IMR-90 (cell line): ENCODE measurements at regions not wholly inside any gene's neighbourhood (a gene's known extent, or its start where the extent isn't known, plus 50 kb on each side); places are given as distances from the start of the nearest gene placed in this dataset.

Experiments used
- ATAC-seq: fragments of 200-7000 bp; cut with Tn5 transposase; 2 replicates; pipeline ENCODE4 v1.9.1; 2020; ENCODE audit warnings: low read depth, mild to moderate bottlenecking, moderate library complexity
- BruUV-seq: library from RNA; stranded (reverse); fragments of 400-500 nt; replicated peaks from 2 replicates; lab custom pipeline; 2021; lab: Mats Ljungman, UMichigan
- CTCF ChIA-PET: fragments of 300-600 bp; formaldehyde crosslinking; extraction: SDS; loops from one replicate; lab custom pipeline; 2021; ENCODE audit warnings: antibody characterized with exemption; lab: Yijun Ruan, JAX
- POLR2A ChIA-PET: fragments of 300-600 bp; sonication (Branson Sonifier 250); formaldehyde crosslinking; loops from one replicate; lab custom pipeline; 2022; ENCODE audit warnings: antibody characterized with exemption; ENCODE audit not compliant: unreplicated experiment; lab: Charles Lee
- DNase-seq: peaks from one replicate; pipeline ENCODE4 v3.0.0; 2013
- H2AFZ ChIP-seq: replicated peaks from 2 replicates; pipeline ENCODE3; 2013; ENCODE audit warnings: low read length, mild to moderate bottlenecking; ENCODE audit not compliant: poor library complexity
- H2AK5ac ChIP-seq: 2 replicates; pipeline ENCODE4 v1.6.1; 2013; ENCODE audit warnings: low read depth, low read length, inconsistent platforms
- H2AK9ac ChIP-seq: replicated peaks from 2 replicates; pipeline ENCODE3; 2013; ENCODE audit warnings: mild to moderate bottlenecking, low read depth, low read length, moderate library complexity; ENCODE audit not compliant: poor library complexity
- H2BK120ac ChIP-seq: 2 replicates; pipeline ENCODE4 v1.6.1; 2013; ENCODE audit warnings: low read depth, low read length, inconsistent platforms
- H2BK15ac ChIP-seq: 3 replicates; pipeline ENCODE4 v1.6.1; 2013; ENCODE audit warnings: low read depth, low read length, inconsistent platforms
- H2BK20ac ChIP-seq: 2 replicates; pipeline ENCODE4 v1.6.1; 2013; ENCODE audit warnings: low read depth, mild to moderate bottlenecking, inconsistent platforms, low read length, moderate library complexity
- H2BK5ac ChIP-seq: 2 replicates; pipeline ENCODE4 v1.6.1; 2013; ENCODE audit warnings: mild to moderate bottlenecking, low read depth, low read length, inconsistent platforms; ENCODE audit not compliant: poor library complexity, severe bottlenecking
- H3K14ac ChIP-seq: replicated peaks from 2 replicates; pipeline ENCODE4 v1.6.1; 2013; ENCODE audit warnings: low read depth, low read length, inconsistent platforms
- H3K18ac ChIP-seq: 2 replicates; pipeline ENCODE4 v1.6.1; 2013; ENCODE audit warnings: low read depth, low read length, control low read depth
- H3K23ac ChIP-seq: 2 replicates; pipeline ENCODE4 v1.6.1; 2013; ENCODE audit warnings: low read depth, low read length, inconsistent platforms
- H3K27ac ChIP-seq: 2 replicates; pipeline ENCODE4 v1.5.1; 2013; ENCODE audit warnings: mild to moderate bottlenecking, control low read depth, low read length; ENCODE audit not compliant: insufficient read depth
- H3K27me3 ChIP-seq: 2 replicates; pipeline ENCODE4 v1.6.1; 2013; ENCODE audit warnings: low read length; ENCODE audit not compliant: control insufficient read depth, insufficient read depth
- H3K36me3 ChIP-seq: 2 replicates; pipeline ENCODE4 v1.6.1; 2013; ENCODE audit warnings: low read length, mixed read lengths; ENCODE audit not compliant: control insufficient read depth, insufficient read depth
- H3K4ac ChIP-seq: 2 replicates; pipeline ENCODE4 v1.6.1; 2013; ENCODE audit warnings: low read depth, low read length, inconsistent platforms
- H3K4me1 ChIP-seq: 2 replicates; pipeline ENCODE4 v1.6.1; 2013; ENCODE audit warnings: low read length, mixed read lengths; ENCODE audit not compliant: control insufficient read depth, insufficient read depth
- H3K4me2 ChIP-seq: 2 replicates; pipeline ENCODE4 v1.6.1; 2013; ENCODE audit warnings: low read depth, mild to moderate bottlenecking, control low read depth, low read length, moderate library complexity
- H3K4me3 ChIP-seq: 2 replicates; pipeline ENCODE4 v1.5.1; 2013; ENCODE audit warnings: low read depth, mild to moderate bottlenecking, control low read depth, low read length, moderate library complexity; ENCODE audit not compliant: insufficient read depth
- H3K56ac ChIP-seq: 2 replicates; pipeline ENCODE4 v1.6.1; 2013; ENCODE audit warnings: low read length, inconsistent platforms; ENCODE audit not compliant: insufficient read depth; ENCODE audit errors: extremely low read depth
- H3K79me1 ChIP-seq, 2 experiments: 2 replicates each; pipeline ENCODE4 v1.6.1; 2013; ENCODE audit warnings: low read length in 2 of 2, inconsistent platforms in 1 of 2, low read depth in 1 of 2
- H3K9ac ChIP-seq: 2 replicates; pipeline ENCODE4 v1.6.1; 2013; ENCODE audit warnings: low read depth, low read length, control low read depth
- H3K9me1 ChIP-seq: 2 replicates; pipeline ENCODE4 v1.6.1; 2013; ENCODE audit warnings: low read length, inconsistent platforms; ENCODE audit not compliant: insufficient read depth
- H3K9me3 ChIP-seq: 2 replicates; pipeline ENCODE4 v1.6.1; 2013; ENCODE audit warnings: low read length; ENCODE audit not compliant: control insufficient read depth, insufficient read depth
- H4K20me1 ChIP-seq: 2 replicates; pipeline ENCODE4 v1.6.1; 2013; ENCODE audit warnings: low read length, inconsistent platforms; ENCODE audit not compliant: insufficient read depth
- H4K5ac ChIP-seq: 2 replicates; pipeline ENCODE4 v1.6.1; 2013; ENCODE audit warnings: mild to moderate bottlenecking, low read depth, low read length, control low read depth
- H4K8ac ChIP-seq, 2 experiments: 2 replicates each; pipeline ENCODE4 v1.6.1; 2013; ENCODE audit warnings: low read depth in 2 of 2, low read length in 2 of 2, control low read depth in 1 of 2, inconsistent platforms in 1 of 2
- H4K91ac ChIP-seq: 2 replicates; pipeline ENCODE4 v1.6.1; 2013; ENCODE audit warnings: low read depth, low read length, inconsistent platforms; ENCODE audit not compliant: insufficient read depth
- BHLHE40 ChIP-seq: fragments of 150-350 bp; IDR thresholded peaks from 2 replicates; pipeline ENCODE4 v1.6.1; 2016; ENCODE audit warnings: mild to moderate bottlenecking, low read depth, low read length
- FOS ChIP-seq: fragments of 150-350 bp; IDR thresholded peaks from 2 replicates; pipeline ENCODE4 v1.6.1; 2016; ENCODE audit warnings: low read depth, low read length
- MXI1 ChIP-seq: IDR thresholded peaks from 2 replicates; pipeline ENCODE4 v1.6.1; 2012; ENCODE audit warnings: low read depth, mild to moderate bottlenecking, low read length, moderate library complexity, borderline replicate concordance
- NFE2L2 ChIP-seq: fragments of 150-350 bp; IDR thresholded peaks from 2 replicates; pipeline ENCODE4 v1.6.1; 2016; ENCODE audit warnings: low read depth, mild to moderate bottlenecking, low read length
- POLR2A ChIP-seq: IDR thresholded peaks from 2 replicates; pipeline ENCODE4 v1.6.1; 2012; ENCODE audit warnings: mild to moderate bottlenecking, low read depth, low read length
- RCOR1 ChIP-seq: IDR thresholded peaks from 2 replicates; pipeline ENCODE4 v1.6.1; 2012; ENCODE audit warnings: mild to moderate bottlenecking, low read length, improper control_type of control experiment; ENCODE audit not compliant: insufficient replicate concordance
- SMC3 ChIP-seq: fragments of 150-350 bp; IDR thresholded peaks from 2 replicates; pipeline ENCODE4 v1.6.1; 2016; ENCODE audit warnings: low read depth, mild to moderate bottlenecking, antibody characterized with exemption, low read length, moderate library complexity
- WGBS, 2 experiments: methylation state at CpG; one replicate each; pipeline versions ENCODE4 v1.1.5 to v1.1.7; 2013; ENCODE audit warnings: missing lambda C conversion rate in 2 of 2; ENCODE audit not compliant: insufficient read length in 1 of 2; ENCODE audit errors: extremely low coverage in 2 of 2; 5-methylcytosine and 5-hydroxymethylcytosine counted together
- dilution Hi-C: fragments of 300-500 bp; cut with HindIII; formaldehyde crosslinking; loops from one replicate; pipeline ENCODE4 v1.14.3; 2018; ENCODE audit warnings: low sequenced_read_pairs; ENCODE audit not compliant: unreplicated experiment
- in situ Hi-C: fragments of 300-500 bp; cut with MboI; formaldehyde crosslinking; loops from 3 replicates; pipeline ENCODE4 v1.14.3; 2019; ENCODE audit warnings: low sequenced_read_pairs, inconsistent platforms, mixed read lengths
- intact Hi-C: fragments of 100-400 bp; cut with micrococcal nuclease; formaldehyde crosslinking; loops from 2 replicates; pipeline ENCODE4 v1.10.0; 2022
- TF ChIP-seq, protein P1 (sequence below): fragments of 150-350 bp; IDR thresholded peaks from 2 replicates; pipeline ENCODE4 v1.6.1; 2016; ENCODE audit warnings: low read depth, mild to moderate bottlenecking, low read length, moderate library complexity, borderline replicate concordance

DNA sequence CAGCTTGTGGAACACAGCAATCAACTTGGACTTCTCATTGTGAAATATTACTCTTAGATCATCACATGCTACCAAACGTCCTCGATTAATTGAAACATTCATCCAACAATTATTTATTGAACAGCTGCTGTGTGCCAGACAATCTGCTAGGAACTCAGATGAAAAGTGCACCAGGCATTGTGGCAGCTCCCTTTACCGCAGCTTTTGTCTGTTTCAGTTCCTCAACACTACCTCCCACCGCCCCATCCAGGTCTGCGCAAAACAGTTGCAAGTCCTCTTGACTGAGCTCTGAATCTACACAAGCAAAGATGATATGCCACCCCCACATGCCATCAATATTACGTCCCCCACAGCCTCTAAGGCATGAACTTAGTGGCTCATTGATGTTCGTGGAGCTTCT is 1094.4 kb upstream of the MAP3K7 start:
- Histone ChIP-seq H2BK5ac (no peak overlapping the region), H3K4me1 (no peaks in the 10 kb centered on the region), H3K56ac (no peak overlapping the region), H4K8ac (no peak overlapping the region), H3K14ac (no peak overlapping the region), H3K27me3 (no peaks in the 10 kb centered on the region), H3K4ac (no peak overlapping the region), H2AK9ac (no peak overlapping the region), H4K91ac (no peak overlapping the region), H3K23ac (no peak overlapping the region), H4K20me1 (no peaks in the 10 kb centered on the region), H3K79me1 (no peaks in the 10 kb centered on the region), H3K36me3 (no peaks in the 10 kb centered on the region), H3K9me1 (no peaks in the 10 kb centered on the region), H3K18ac (no peak overlapping the region), H3K4me3 (no peak overlapping the region), H3K4me2 (no peak overlapping the region), H2BK120ac (no peak overlapping the region), H2AFZ (no peak overlapping the region), H2BK20ac (no peak overlapping the region), H3K9ac (no peak overlapping the region), H3K27ac (no peak overlapping the region), H4K5ac (no peak overlapping the region), H2AK5ac (no peak overlapping the region), H3K9me3 (no peaks in the 10 kb centered on the region), H2BK15ac (no peak overlapping the region)
- dilution Hi-C loops (no loop called here), in situ Hi-C loops (no loop called here), intact Hi-C loops (no loop called here)
- WGBS, 2 experiments, result 63% methylated on average over 3 of the region's 7 CpGs; no CpG with 5 or more reads in 1 of the 2 experiments
- ATAC-seq, result no peak
- ChIA-PET POLR2A (no interaction called here), CTCF (interaction anchor here (0.7 kb wide), 1 partner anchor 49 kb away, joined by 3 read pairs; no protein-coding TSS in a partner anchor)
- TF ChIP-seq SMC3 (no peak), FOS (no peak), NFE2L2 (no peak), MXI1 (no peak), POLR2A (no peak), RCOR1 (no peak), BHLHE40 (no peak)
- TF ChIP-seq, protein P1, sequence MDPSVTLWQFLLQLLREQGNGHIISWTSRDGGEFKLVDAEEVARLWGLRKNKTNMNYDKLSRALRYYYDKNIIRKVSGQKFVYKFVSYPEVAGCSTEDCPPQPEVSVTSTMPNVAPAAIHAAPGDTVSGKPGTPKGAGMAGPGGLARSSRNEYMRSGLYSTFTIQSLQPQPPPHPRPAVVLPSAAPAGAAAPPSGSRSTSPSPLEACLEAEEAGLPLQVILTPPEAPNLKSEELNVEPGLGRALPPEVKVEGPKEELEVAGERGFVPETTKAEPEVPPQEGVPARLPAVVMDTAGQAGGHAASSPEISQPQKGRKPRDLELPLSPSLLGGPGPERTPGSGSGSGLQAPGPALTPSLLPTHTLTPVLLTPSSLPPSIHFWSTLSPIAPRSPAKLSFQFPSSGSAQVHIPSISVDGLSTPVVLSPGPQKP, result no peak
- DNase-seq, result no peak
- no TSS peak for BruUV-seq
